Liver (tissue), 8 donors: ENCODE measurements at regions not wholly inside any gene's neighbourhood (a gene's known extent, or its start where the extent isn't known, plus 50 kb on each side); places are given as distances from the start of the nearest gene placed in this dataset.

Experiments used
- DNase-seq: peaks from one replicate; pipeline ENCODE4 v3.0.0-alpha.2; 2017; ENCODE audit warnings: low spot score
- H3K27ac ChIP-seq, 2 donors: one replicate each; pipeline ENCODE4 v1.7.0; 2013; ENCODE audit warnings: inconsistent platforms in 2 of 2, low read length in 2 of 2, control low read depth in 1 of 2, low read depth in 1 of 2, mild to moderate bottlenecking in 1 of 2
- H3K27me3 ChIP-seq, 4 donors: one replicate each; pipeline versions ENCODE4 v1.6.1 to v1.7.0; 2013; ENCODE audit warnings: low read length in 3 of 4, inconsistent platforms in 1 of 4, mild to moderate bottlenecking in 1 of 4, moderate library complexity in 1 of 4; ENCODE audit not compliant: control insufficient read depth in 4 of 4, insufficient read depth in 4 of 4
- H3K36me3 ChIP-seq, 4 donors: one replicate each; pipeline versions ENCODE4 v1.6.1 to v1.7.0; 2013; ENCODE audit warnings: low read length in 3 of 4, mild to moderate bottlenecking in 3 of 4, low read depth in 1 of 4, moderate library complexity in 1 of 4; ENCODE audit not compliant: control insufficient read depth in 4 of 4, insufficient read depth in 3 of 4
- H3K4me1 ChIP-seq, 4 donors: one replicate each; pipeline versions ENCODE4 v1.6.1 to v1.7.0; 2013; ENCODE audit warnings: low read length in 3 of 4, mild to moderate bottlenecking in 3 of 4, moderate library complexity in 1 of 4; ENCODE audit not compliant: control insufficient read depth in 4 of 4, insufficient read depth in 4 of 4
- H3K4me3 ChIP-seq, 3 donors: one replicate each; pipeline versions ENCODE4 v1.6.1 to v1.7.0; 2013; ENCODE audit warnings: low read length in 3 of 3, control low read depth in 1 of 3, low read depth in 1 of 3, mild to moderate bottlenecking in 1 of 3
- H3K9ac ChIP-seq, 2 donors: one replicate each; pipeline ENCODE4 v1.7.0; 2013; ENCODE audit warnings: low read length in 2 of 2, mild to moderate bottlenecking in 2 of 2, moderate library complexity in 2 of 2, control low read depth in 1 of 2, low read depth in 1 of 2
- H3K9me3 ChIP-seq, 4 donors: one replicate each; pipeline versions ENCODE4 v1.6.1 to v1.7.0; 2013; ENCODE audit warnings: low read length in 3 of 4; ENCODE audit not compliant: control insufficient read depth in 4 of 4
- FOXA2 ChIP-seq: IDR thresholded peaks from 2 replicates; pipeline ENCODE4 v1.6.1; 2016; ENCODE audit warnings: antibody characterized with exemption
- JUND ChIP-seq, 2 donors: IDR thresholded peaks; 2 replicates each; pipeline ENCODE4 v1.6.1; 2016; ENCODE audit warnings: antibody characterized with exemption in 2 of 2
- MAX ChIP-seq: IDR thresholded peaks from 2 replicates; pipeline ENCODE4 v1.6.1; 2016; ENCODE audit warnings: antibody characterized with exemption
- NR2F2 ChIP-seq: IDR thresholded peaks from 2 replicates; pipeline ENCODE4 v1.6.1; 2016; ENCODE audit warnings: antibody characterized with exemption
- RAD21 ChIP-seq, 2 donors: IDR thresholded peaks; 2 replicates each; pipeline ENCODE4 v1.6.1; 2016; ENCODE audit warnings: antibody characterized with exemption in 2 of 2, mild to moderate bottlenecking in 2 of 2
- SP1 ChIP-seq: IDR thresholded peaks from 2 replicates; pipeline ENCODE4 v1.6.1; 2018; ENCODE audit warnings: antibody characterized with exemption, mild to moderate bottlenecking
- TAF1 ChIP-seq: conservative IDR thresholded peaks from 2 replicates; pipeline ENCODE4 v1.6.1; 2016; ENCODE audit warnings: antibody characterized with exemption, mild to moderate bottlenecking
- ZBTB33 ChIP-seq: IDR thresholded peaks from 2 replicates; pipeline ENCODE4 v1.6.1; 2016; ENCODE audit warnings: antibody characterized with exemption
- WGBS: extraction: QIAGEN DNeasy Blood & Tissue Kit; methylation state at CpG from one replicate; pipeline ENCODE4 v1.1.7; 2013; 5-methylcytosine and 5-hydroxymethylcytosine counted together
- TF ChIP-seq, protein P1 (sequence below): IDR thresholded peaks from 2 replicates; pipeline ENCODE4 v1.6.1; 2016; ENCODE audit warnings: antibody characterized with exemption, mild to moderate bottlenecking
- TF ChIP-seq, protein P2 (sequence below): fragments of 150-350 bp; IDR thresholded peaks from 2 replicates; pipeline ENCODE4 v1.5.1; 2017; ENCODE audit warnings: improper control_type of control experiment, low read depth, low read length; ENCODE audit not compliant: missing input control
- TF ChIP-seq, protein P3 (sequence below): IDR thresholded peaks from 2 replicates; pipeline ENCODE4 v1.6.1; 2016; ENCODE audit warnings: antibody characterized with exemption
- donor health status: healthy.
- donor health status: healthy.
- donor health status: healthy.
- donor health status: healthy.
- donor health status: healthy.

DNA sequence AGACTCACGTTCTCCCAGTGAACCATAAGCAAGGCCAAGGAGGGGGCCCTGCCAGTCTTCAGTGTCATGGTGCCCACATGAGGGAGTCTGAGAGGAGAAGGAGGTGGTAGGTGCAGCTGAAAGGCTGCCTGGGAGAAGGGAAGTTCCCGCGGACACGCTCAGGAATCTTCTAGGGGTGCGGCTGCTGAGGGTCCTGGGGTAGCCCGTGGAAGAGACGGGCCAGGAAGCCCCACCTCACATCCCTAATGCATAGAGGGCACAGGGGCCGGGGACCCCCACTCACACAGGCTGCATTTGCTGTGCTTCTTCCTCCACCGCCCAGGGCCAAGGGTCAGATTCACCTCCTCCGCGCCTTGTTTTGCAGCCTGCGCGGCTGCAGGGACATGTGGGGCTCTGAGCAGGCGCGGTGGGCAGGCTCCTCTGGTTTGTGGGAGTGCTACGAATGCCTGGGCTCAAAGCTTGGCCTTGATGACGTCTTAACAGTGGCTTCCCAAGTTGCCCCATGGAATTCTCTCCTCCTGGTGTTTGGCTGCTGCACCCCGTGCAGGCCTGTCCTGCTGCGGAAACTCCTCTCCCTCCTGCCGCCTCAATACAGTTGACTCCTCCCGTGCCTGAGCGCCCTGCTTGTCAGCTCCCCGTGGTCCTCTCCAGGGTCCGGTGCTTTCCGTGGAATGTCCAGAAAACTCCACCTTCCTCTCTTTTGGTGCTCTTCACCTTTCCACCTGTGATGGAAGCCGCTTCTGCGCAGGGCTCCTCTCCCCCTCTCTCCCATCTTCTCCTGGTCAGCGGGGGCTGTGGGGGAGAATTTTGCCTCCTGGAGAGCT lies 95.7 kb downstream of the VAPA start:
- 87% methylated on average over 28 of the region's 28 CpGs for WGBS
- no peak overlapping the region for H3K9ac ChIP-seq
- H3K36me3 ChIP-seq = no peaks in the 10 kb centered on the region
- H3K4me1 ChIP-seq = no peaks in the 10 kb centered on the region
- no peak overlapping the region for H3K27ac ChIP-seq
- H3K9me3 ChIP-seq = no peaks in the 10 kb centered on the region
- no peak overlapping the region for H3K4me3 ChIP-seq
- no peaks in the 10 kb centered on the region for H3K27me3 ChIP-seq
- TF ChIP-seq, protein P1, sequence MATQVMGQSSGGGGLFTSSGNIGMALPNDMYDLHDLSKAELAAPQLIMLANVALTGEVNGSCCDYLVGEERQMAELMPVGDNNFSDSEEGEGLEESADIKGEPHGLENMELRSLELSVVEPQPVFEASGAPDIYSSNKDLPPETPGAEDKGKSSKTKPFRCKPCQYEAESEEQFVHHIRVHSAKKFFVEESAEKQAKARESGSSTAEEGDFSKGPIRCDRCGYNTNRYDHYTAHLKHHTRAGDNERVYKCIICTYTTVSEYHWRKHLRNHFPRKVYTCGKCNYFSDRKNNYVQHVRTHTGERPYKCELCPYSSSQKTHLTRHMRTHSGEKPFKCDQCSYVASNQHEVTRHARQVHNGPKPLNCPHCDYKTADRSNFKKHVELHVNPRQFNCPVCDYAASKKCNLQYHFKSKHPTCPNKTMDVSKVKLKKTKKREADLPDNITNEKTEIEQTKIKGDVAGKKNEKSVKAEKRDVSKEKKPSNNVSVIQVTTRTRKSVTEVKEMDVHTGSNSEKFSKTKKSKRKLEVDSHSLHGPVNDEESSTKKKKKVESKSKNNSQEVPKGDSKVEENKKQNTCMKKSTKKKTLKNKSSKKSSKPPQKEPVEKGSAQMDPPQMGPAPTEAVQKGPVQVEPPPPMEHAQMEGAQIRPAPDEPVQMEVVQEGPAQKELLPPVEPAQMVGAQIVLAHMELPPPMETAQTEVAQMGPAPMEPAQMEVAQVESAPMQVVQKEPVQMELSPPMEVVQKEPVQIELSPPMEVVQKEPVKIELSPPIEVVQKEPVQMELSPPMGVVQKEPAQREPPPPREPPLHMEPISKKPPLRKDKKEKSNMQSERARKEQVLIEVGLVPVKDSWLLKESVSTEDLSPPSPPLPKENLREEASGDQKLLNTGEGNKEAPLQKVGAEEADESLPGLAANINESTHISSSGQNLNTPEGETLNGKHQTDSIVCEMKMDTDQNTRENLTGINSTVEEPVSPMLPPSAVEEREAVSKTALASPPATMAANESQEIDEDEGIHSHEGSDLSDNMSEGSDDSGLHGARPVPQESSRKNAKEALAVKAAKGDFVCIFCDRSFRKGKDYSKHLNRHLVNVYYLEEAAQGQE = no peak
- TF ChIP-seq, protein P2, sequence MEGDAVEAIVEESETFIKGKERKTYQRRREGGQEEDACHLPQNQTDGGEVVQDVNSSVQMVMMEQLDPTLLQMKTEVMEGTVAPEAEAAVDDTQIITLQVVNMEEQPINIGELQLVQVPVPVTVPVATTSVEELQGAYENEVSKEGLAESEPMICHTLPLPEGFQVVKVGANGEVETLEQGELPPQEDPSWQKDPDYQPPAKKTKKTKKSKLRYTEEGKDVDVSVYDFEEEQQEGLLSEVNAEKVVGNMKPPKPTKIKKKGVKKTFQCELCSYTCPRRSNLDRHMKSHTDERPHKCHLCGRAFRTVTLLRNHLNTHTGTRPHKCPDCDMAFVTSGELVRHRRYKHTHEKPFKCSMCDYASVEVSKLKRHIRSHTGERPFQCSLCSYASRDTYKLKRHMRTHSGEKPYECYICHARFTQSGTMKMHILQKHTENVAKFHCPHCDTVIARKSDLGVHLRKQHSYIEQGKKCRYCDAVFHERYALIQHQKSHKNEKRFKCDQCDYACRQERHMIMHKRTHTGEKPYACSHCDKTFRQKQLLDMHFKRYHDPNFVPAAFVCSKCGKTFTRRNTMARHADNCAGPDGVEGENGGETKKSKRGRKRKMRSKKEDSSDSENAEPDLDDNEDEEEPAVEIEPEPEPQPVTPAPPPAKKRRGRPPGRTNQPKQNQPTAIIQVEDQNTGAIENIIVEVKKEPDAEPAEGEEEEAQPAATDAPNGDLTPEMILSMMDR = no peak
- TF ChIP-seq NR2F2 (no peak), FOXA2 (no peak), TAF1 (no peak), RAD21 (IDR thresholded peaks at IDR 0.05) (no peak), ZBTB33 (no peak)
- DNase-seq = no peak

GRCh38 chr18:10010611-10011015 lies 96.8 kb downstream of the VAPA start:
- H3K27me3 ChIP-seq = no peaks in the 10 kb centered on the region
- TF ChIP-seq MAX (no peak), JUND (IDR thresholded peaks at IDR 0.05) (peak; percentile 33 to 67), RAD21 (IDR thresholded peaks at IDR 0.05) (peak; percentile 8 to 35), SP1 (peak; percentile 49)
- TF ChIP-seq, protein P1 = no peak
- TF ChIP-seq, protein P3, sequence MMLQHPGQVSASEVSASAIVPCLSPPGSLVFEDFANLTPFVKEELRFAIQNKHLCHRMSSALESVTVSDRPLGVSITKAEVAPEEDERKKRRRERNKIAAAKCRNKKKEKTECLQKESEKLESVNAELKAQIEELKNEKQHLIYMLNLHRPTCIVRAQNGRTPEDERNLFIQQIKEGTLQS = no peak
- WGBS = 65% methylated on average over 6 of the region's 6 CpGs
- no peak overlapping the region for H3K27ac ChIP-seq
- no peak for DNase-seq
- no peak overlapping the region for H3K4me3 ChIP-seq
- no peaks in the 10 kb centered on the region for H3K36me3 ChIP-seq
- no peaks in the 10 kb centered on the region for H3K4me1 ChIP-seq
- H3K9me3 ChIP-seq = no peaks in the 10 kb centered on the region
- H3K9ac ChIP-seq = no peak overlapping the region
